HG03025 (cell line): ENCODE measurements at regions not wholly inside any gene's neighbourhood (a gene's known extent, or its start where the extent isn't known, plus 50 kb on each side); places are given as distances from the start of the nearest gene placed in this dataset.

ENCODE experiments used
- ATAC-seq: cut with Tn5 transposase; IDR thresholded peaks from one replicate; pipeline ENCODE4 v1.9.1; 2021; ENCODE audit warnings: mild to moderate bottlenecking, moderate library complexity; ENCODE audit not compliant: unreplicated experiment, low FRiP score

GRCh38 chr7:21024485-21024867 lies 237.8 kb upstream of the SP8 start:
- no peak for ATAC-seq

- no peak for ATAC-seq
These were observed 241.5 kb upstream of the SP8 start for GRCh38 chr7:21028186-21028585.

- ATAC-seq: no peak
These were observed 241.9 kb upstream of the SP8 start for GRCh38 chr7:21028599-21028998.

GRCh38 chr7:21029006-21029405 lies 242.3 kb upstream of the SP8 start:
- ATAC-seq: no peak

- ATAC-seq: no peak
These were observed 243.7 kb upstream of the SP8 start for GRCh38 chr7:21030237-21030871.

GRCh38 chr7:21041252-21041651 lies 254.6 kb upstream of the SP8 start:
- ATAC-seq: no peak

- no peak for ATAC-seq
These were observed 255.0 kb upstream of the SP8 start for GRCh38 chr7:21041666-21042065.

GRCh38 chr7:21044384-21044783 lies 257.7 kb upstream of the SP8 start:
- no peak for ATAC-seq

GRCh38 chr7:21044913-21045568 lies 258.4 kb upstream of the SP8 start:
- no peak for ATAC-seq

- ATAC-seq: no peak
These were observed 265.2 kb upstream of the SP8 start for GRCh38 chr7:21051865-21052264.

- ATAC-seq: no peak
These were observed 267.9 kb upstream of the SP8 start for GRCh38 chr7:21054427-21055112.

GRCh38 chr7:21059069-21059468 lies 272.4 kb upstream of the SP8 start:
- no peak for ATAC-seq

- ATAC-seq: no peak
These were observed 276.4 kb upstream of the SP8 start for GRCh38 chr7:21063106-21063505.

GRCh38 chr7:21064698-21065648 lies 278.3 kb upstream of the SP8 start:
- ATAC-seq: no peak

GRCh38 chr7:21066221-21066620 lies 279.5 kb upstream of the SP8 start:
- no peak for ATAC-seq

GRCh38 chr7:21067216-21067615 lies 280.5 kb upstream of the SP8 start:
- no peak for ATAC-seq

GRCh38 chr7:21070571-21071090 lies 283.9 kb upstream of the SP8 start:
- ATAC-seq: no peak

GRCh38 chr7:21071561-21072501 lies 285.1 kb upstream of the SP8 start:
- no peak for ATAC-seq

- ATAC-seq: no peak
These were observed 289.4 kb upstream of the SP8 start for GRCh38 chr7:21076054-21076453.

- ATAC-seq: no peak
These were observed 289.9 kb upstream of the SP8 start for GRCh38 chr7:21076574-21076973.
